ENCODE measurements at regions not wholly inside any gene's neighbourhood (a gene's known extent, or its start where the extent isn't known, plus 50 kb on each side); places are given as distances from the start of the nearest gene placed in this dataset.

GRCh38 chr15:46848704-46849103 is 868.6 kb upstream of the SEMA6D start:
- H2BK120ac ChIP-seq (ENCODE audit: low read depth, low read length, poor library complexity, severe bottlenecking) = no peak overlapping the region
- no peak overlapping the region for H3T11ph ChIP-seq (ENCODE audit: low read length)
- no peak overlapping the region for H2BK5ac ChIP-seq (ENCODE audit: insufficient read length, low read length)
- no peak overlapping the region for H2AFZ ChIP-seq (ENCODE audit: low read length)
- H3K27me3 ChIP-seq (ENCODE audit: insufficient read depth, low read length) = no peaks in the 10 kb centered on the region
- H2AK5ac ChIP-seq (ENCODE audit: insufficient read length, low read length) = no peak overlapping the region
- H2BK12ac ChIP-seq (ENCODE audit: insufficient read length, low read depth, low read length) = no peak overlapping the region
- H3K14ac ChIP-seq (ENCODE audit: insufficient read depth, low read length) = no peak overlapping the region
- no peak overlapping the region for H4K91ac ChIP-seq (ENCODE audit: insufficient read length, low read depth, low read length)
- H3K9ac ChIP-seq (ENCODE audit: extremely low read depth, insufficient read length, low read length) = no peak overlapping the region
- H3K27me3 Mint-ChIP-seq (ENCODE audit: low read depth) = no peaks in the 10 kb centered on the region
- H3K4me1 Mint-ChIP-seq = no peaks in the 10 kb centered on the region
- no peak overlapping the region for H3K4ac ChIP-seq (ENCODE audit: low read depth, low read length)
- H3K79me2 ChIP-seq (ENCODE audit: insufficient read depth, low read length) = no peaks in the 10 kb centered on the region
- no peak overlapping the region for H4K5ac ChIP-seq (ENCODE audit: insufficient read length, low read depth, low read length)
- no peaks in the 10 kb centered on the region for H3K23me2 ChIP-seq (ENCODE audit: insufficient read length, low read depth, low read length, poor library complexity, severe bottlenecking)
- no peak overlapping the region for H3K27ac ChIP-seq (ENCODE audit: insufficient read length, low read depth, low read length)
- H2BK20ac ChIP-seq (ENCODE audit: low read depth, low read length, poor library complexity, severe bottlenecking) = no peak overlapping the region
- no peak for TF ChIP-seq CTCF (conservative IDR thresholded peaks at IDR 0.05)
- H4K20me1 ChIP-seq (ENCODE audit: control insufficient read depth, insufficient read depth, insufficient read length) = no peaks in the 10 kb centered on the region
- no peak overlapping the region for H2BK15ac ChIP-seq (ENCODE audit: low read depth, low read length)
- no peak for DNase-seq
- no peak overlapping the region for H3K56ac ChIP-seq (ENCODE audit: insufficient read length, low read depth, low read length)
- peaks cover 6 to 17% (median 15%) of the 10 kb centered on the region in 3 experiments; a peak in 6 of 7 replicates for H3K36me3 Mint-ChIP-seq (ENCODE audit: insufficient read depth in 1 of 3, low read depth in 3 of 3)
- H3K4me1 ChIP-seq (ENCODE audit: insufficient read depth, low read length) = no peaks in the 10 kb centered on the region
- no peaks in the 10 kb centered on the region for H3K79me1 ChIP-seq (ENCODE audit: insufficient read depth, low read depth, low read length, poor library complexity, severe bottlenecking)
- no peak overlapping the region for H3K4me2 ChIP-seq (ENCODE audit: insufficient read depth, insufficient read length, low read length)
- H3K23ac ChIP-seq (ENCODE audit: insufficient read length, low read depth, low read length) = no peak overlapping the region
- no CpG with 5 or more reads among the region's 1 CpG for WGBS (ENCODE audit: extremely low coverage, insufficient read length, low lambda C conversion rate)
- H4K8ac ChIP-seq (replicated peaks; ENCODE audit: insufficient read length, low read depth, low read length) = no peak overlapping the region
- peaks cover 7% of the 10 kb centered on the region for H3K9me3 ChIP-seq (ENCODE audit: control insufficient read depth, low read depth, low read length)
- no peak overlapping the region for H3K18ac ChIP-seq (ENCODE audit: insufficient read length, low read depth, low read length)
- H3K4me3 Mint-ChIP-seq = no peak overlapping the region
- H3K27ac Mint-ChIP-seq = no peak overlapping the region
- peaks cover 18 to 19% of the 10 kb centered on the region in 2 experiments for H3K9me3 Mint-ChIP-seq

Measured in H9 (cell line).